OCI-LY7 (cell line): ENCODE measurements at regions not wholly inside any gene's neighbourhood (a gene's known extent, or its start where the extent isn't known, plus 50 kb on each side); places are given as distances from the start of the nearest gene placed in this dataset.

Experiments used
- BruUV-seq: library from RNA; stranded (reverse); fragments of 400-500 nt; replicated peaks from 2 replicates; lab custom pipeline; 2021; lab: Mats Ljungman, UMichigan
- CTCF ChIA-PET: fragments of 300-600 bp; sonication (Branson Sonifier 250); formaldehyde crosslinking; loops from one replicate; lab custom pipeline; 2022; ENCODE audit warnings: antibody characterized with exemption; ENCODE audit not compliant: unreplicated experiment; lab: Charles Lee
- POLR2A ChIA-PET: fragments of 300-600 bp; sonication (Branson Sonifier 250); formaldehyde crosslinking; loops from one replicate; lab custom pipeline; 2022; ENCODE audit warnings: antibody characterized with exemption; lab: Charles Lee
- DNase-seq: peaks from one replicate; pipeline ENCODE4 v3.0.0-alpha.2; 2015; ENCODE audit warnings: low spot score
- H2AFZ ChIP-seq: fragments of 200-600 bp; sonication (generic), shearing (Covaris generic); 2 replicates; pipeline ENCODE4 v1.6.1; 2014; ENCODE audit warnings: mild to moderate bottlenecking, antibody characterized with exemption, low read length, moderate library complexity
- H3K27ac ChIP-seq: fragments of 200-600 bp; sonication (generic); 2 replicates; pipeline ENCODE4 v1.5.1; 2014; ENCODE audit warnings: mixed run types, low read depth, mild to moderate bottlenecking, moderate library complexity, low read length, inconsistent platforms; ENCODE audit not compliant: poor library complexity, severe bottlenecking
- H3K36me3 ChIP-seq: fragments of 200-600 bp; sonication (generic); 2 replicates; pipeline ENCODE4 v1.6.1; 2014; ENCODE audit warnings: mild to moderate bottlenecking, antibody characterized with exemption, low read length, moderate library complexity, mixed read lengths; ENCODE audit not compliant: insufficient read depth
- H3K4me1 ChIP-seq: fragments of 200-600 bp; sonication (generic); 2 replicates; pipeline ENCODE4 v1.5.1; 2014; ENCODE audit warnings: mild to moderate bottlenecking, low read length; ENCODE audit not compliant: insufficient read depth, poor library complexity, severe bottlenecking
- H3K4me2 ChIP-seq: fragments of 200-600 bp; sonication (generic); 2 replicates; pipeline ENCODE4 v1.6.1; 2014; ENCODE audit warnings: mild to moderate bottlenecking, low read length
- H3K4me3 ChIP-seq: fragments of 200-600 bp; sonication (generic); 2 replicates; pipeline ENCODE4 v1.5.1; 2014; ENCODE audit warnings: mild to moderate bottlenecking, low read depth, low read length; ENCODE audit not compliant: poor library complexity, severe bottlenecking
- H3K79me2 ChIP-seq: fragments of 200-600 bp; sonication (generic); 2 replicates; pipeline ENCODE4 v1.6.1; 2016; ENCODE audit warnings: low read depth, mild to moderate bottlenecking, low read length, moderate library complexity, mixed read lengths; ENCODE audit not compliant: insufficient read depth
- H3K9me2 ChIP-seq: fragments of 200-600 bp; sonication (generic); 2 replicates; pipeline ENCODE4 v1.6.1; 2016; ENCODE audit warnings: mild to moderate bottlenecking, low read length, mixed read lengths; ENCODE audit not compliant: insufficient read depth
- H3K9me3 ChIP-seq: fragments of 200-600 bp; sonication (generic); 2 replicates; pipeline ENCODE4 v1.6.1; 2014; ENCODE audit warnings: mild to moderate bottlenecking, mixed run types, low read length, mixed read lengths
- H4K20me1 ChIP-seq: fragments of 200-600 bp; sonication (generic); 2 replicates; pipeline ENCODE4 v1.6.1; 2014; ENCODE audit warnings: mild to moderate bottlenecking, antibody characterized with exemption, low read length, moderate library complexity, mixed read lengths; ENCODE audit not compliant: insufficient read depth
- EZH2phosphoT487 ChIP-seq: fragments of 200-600 bp; sonication (generic); IDR thresholded peaks from 2 replicates; pipeline ENCODE4 v1.6.1; 2018; ENCODE audit warnings: low read depth, borderline replicate concordance, mild to moderate bottlenecking, mixed run types, antibody characterized with exemption, low read length, moderate library complexity, mixed read lengths
- intact Hi-C: fragments of 100-400 bp; cut with micrococcal nuclease; formaldehyde crosslinking; loops from one replicate; pipeline ENCODE4 v1.10.0; 2022; ENCODE audit not compliant: unreplicated experiment
- TF ChIP-seq, protein P1 (sequence below): fragments of 200-600 bp; sonication (generic); conservative IDR thresholded peaks from 2 replicates; pipeline ENCODE4 v1.5.1; 2014; ENCODE audit warnings: mild to moderate bottlenecking, antibody characterized with exemption, low read length, moderate library complexity, mixed read lengths

DNA sequence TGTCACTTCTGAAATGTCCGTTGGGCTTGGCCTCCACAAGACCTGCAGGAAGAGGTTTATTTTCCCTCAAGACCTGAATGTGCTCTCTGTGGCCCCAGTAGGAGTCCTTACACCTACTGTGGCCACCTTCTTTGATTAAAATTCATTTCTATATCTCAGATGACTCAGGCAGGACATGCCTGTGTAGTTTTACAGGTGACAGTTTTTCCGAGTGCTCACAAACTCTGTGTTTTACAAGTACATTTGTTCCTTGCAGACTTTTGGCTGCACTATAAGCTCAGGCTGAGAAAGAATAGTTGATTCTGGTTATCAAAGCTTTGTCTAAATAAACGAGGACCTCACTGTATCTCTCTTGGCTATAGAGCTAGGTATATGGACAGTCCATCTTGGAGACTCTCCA is 257.1 kb downstream of the MAP2K4 start:
- DNase-seq: no peak
- TF ChIP-seq, protein P1, sequence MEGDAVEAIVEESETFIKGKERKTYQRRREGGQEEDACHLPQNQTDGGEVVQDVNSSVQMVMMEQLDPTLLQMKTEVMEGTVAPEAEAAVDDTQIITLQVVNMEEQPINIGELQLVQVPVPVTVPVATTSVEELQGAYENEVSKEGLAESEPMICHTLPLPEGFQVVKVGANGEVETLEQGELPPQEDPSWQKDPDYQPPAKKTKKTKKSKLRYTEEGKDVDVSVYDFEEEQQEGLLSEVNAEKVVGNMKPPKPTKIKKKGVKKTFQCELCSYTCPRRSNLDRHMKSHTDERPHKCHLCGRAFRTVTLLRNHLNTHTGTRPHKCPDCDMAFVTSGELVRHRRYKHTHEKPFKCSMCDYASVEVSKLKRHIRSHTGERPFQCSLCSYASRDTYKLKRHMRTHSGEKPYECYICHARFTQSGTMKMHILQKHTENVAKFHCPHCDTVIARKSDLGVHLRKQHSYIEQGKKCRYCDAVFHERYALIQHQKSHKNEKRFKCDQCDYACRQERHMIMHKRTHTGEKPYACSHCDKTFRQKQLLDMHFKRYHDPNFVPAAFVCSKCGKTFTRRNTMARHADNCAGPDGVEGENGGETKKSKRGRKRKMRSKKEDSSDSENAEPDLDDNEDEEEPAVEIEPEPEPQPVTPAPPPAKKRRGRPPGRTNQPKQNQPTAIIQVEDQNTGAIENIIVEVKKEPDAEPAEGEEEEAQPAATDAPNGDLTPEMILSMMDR: no peak
- no peak for TF ChIP-seq EZH2phosphoT487
- CTCF ChIA-PET: no interaction called here
- Histone ChIP-seq H2AFZ (no peak overlapping the region), H4K20me1 (no peaks in the 10 kb centered on the region), H3K4me3 (no peak overlapping the region), H3K79me2 (no peaks in the 10 kb centered on the region), H3K4me1 (no peaks in the 10 kb centered on the region), H3K27ac (no peak overlapping the region), H3K9me2 (no peaks in the 10 kb centered on the region), H3K4me2 (no peak overlapping the region), H3K36me3 (no peaks in the 10 kb centered on the region), H3K9me3 (no peaks in the 10 kb centered on the region)
- intact Hi-C loops: no loop called here
- POLR2A ChIA-PET: no interaction called here
- no TSS peak for BruUV-seq

DNA sequence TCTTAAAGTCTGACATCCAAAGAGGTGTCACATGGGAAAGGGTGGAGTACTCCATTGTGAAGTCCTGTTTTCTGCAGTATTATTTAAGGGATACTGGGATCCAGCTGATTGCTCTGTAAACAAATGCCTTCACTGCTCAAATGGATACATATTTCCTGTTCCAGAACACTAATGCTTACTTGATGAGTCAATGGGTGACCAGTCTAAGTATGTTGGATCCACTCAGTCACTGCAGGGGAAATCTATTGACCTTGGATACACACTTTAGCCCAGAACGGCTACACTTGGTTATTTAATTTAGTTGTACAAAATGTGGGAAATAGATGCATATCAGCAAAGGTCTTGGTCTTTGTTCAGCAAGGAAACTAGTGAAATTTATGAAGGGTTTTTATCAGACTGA is 261.4 kb downstream of the MAP2K4 start:
- Histone ChIP-seq H3K36me3 (no peaks in the 10 kb centered on the region), H3K9me3 (no peaks in the 10 kb centered on the region), H3K79me2 (no peaks in the 10 kb centered on the region), H2AFZ (no peak overlapping the region), H3K4me2 (no peak overlapping the region), H3K4me1 (no peaks in the 10 kb centered on the region), H3K4me3 (no peak overlapping the region), H3K9me2 (no peaks in the 10 kb centered on the region), H3K27ac (no peak overlapping the region), H4K20me1 (no peaks in the 10 kb centered on the region)
- intact Hi-C loops: no loop called here
- DNase-seq: no peak
- POLR2A ChIA-PET: no interaction called here
- TF ChIP-seq EZH2phosphoT487: no peak
- TF ChIP-seq, protein P1: no peak
- BruUV-seq: no TSS peak
- CTCF ChIA-PET: no interaction called here

DNA sequence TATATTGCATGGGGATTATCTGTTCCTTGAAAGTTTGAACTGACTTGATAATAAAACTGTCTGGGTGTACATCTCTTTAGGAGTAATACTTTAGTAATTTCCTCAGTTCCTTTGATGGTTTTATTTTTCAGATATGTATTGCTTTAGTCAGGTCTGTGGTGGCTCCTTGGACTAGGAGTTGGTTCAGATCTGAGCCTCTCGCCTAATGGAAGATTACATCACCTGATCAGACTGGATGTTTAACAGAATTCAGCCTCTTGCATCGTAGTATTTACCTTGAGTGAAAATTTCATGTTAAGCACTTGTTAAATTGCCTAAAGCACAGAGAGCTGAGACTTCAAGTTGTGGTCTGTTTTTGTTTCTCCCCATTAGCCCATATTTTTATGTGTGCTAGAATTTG is 267.3 kb downstream of the MAP2K4 start:
- H3K9me3 ChIP-seq: no peaks in the 10 kb centered on the region
- no peaks in the 10 kb centered on the region for H4K20me1 ChIP-seq
- CTCF ChIA-PET: no interaction called here
- no peak for DNase-seq
- H3K4me1 ChIP-seq: no peaks in the 10 kb centered on the region
- no peak overlapping the region for H3K27ac ChIP-seq
- TF ChIP-seq, protein P1: no peak
- TF ChIP-seq EZH2phosphoT487: no peak
- no TSS peak for BruUV-seq
- H3K4me3 ChIP-seq: no peak overlapping the region
- H3K36me3 ChIP-seq: no peaks in the 10 kb centered on the region
- H2AFZ ChIP-seq: no peak overlapping the region
- H3K9me2 ChIP-seq: no peaks in the 10 kb centered on the region
- no peak overlapping the region for H3K4me2 ChIP-seq
- H3K79me2 ChIP-seq: no peaks in the 10 kb centered on the region
- POLR2A ChIA-PET: no interaction called here
- intact Hi-C loops: no loop called here
